Retinal pigment epithelial cell (primary cell): ENCODE measurements at regions not wholly inside any gene's neighbourhood (a gene's known extent, or its start where the extent isn't known, plus 50 kb on each side); places are given as distances from the start of the nearest gene placed in this dataset.

Experiments used
- DNase-seq: peaks from one replicate; pipeline ENCODE4 v3.0.0-alpha.2; 2010; ENCODE audit warnings: low read depth
- H3K4me3 ChIP-seq: 2 replicates; pipeline ENCODE4 v1.5.1; 2011; ENCODE audit warnings: mild to moderate bottlenecking, low read length, control low read depth, moderate library complexity
- CTCF ChIP-seq: conservative IDR thresholded peaks from 2 replicates; pipeline ENCODE4 v1.5.1; 2011; ENCODE audit warnings: low read depth, low read length, control low read depth, inconsistent platforms

GRCh38 chr18:39513186-39513585 lies 1947.6 kb upstream of the CELF4 start:
- no peak overlapping the region for H3K4me3 ChIP-seq
- no peak for TF ChIP-seq CTCF
- no peak for DNase-seq

GRCh38 chr18:39506581-39507330 lies 1941.2 kb upstream of the CELF4 start:
- DNase-seq, result no peak
- no peak overlapping the region for H3K4me3 ChIP-seq
- TF ChIP-seq CTCF, result no peak

- TF ChIP-seq CTCF, result no peak
These were observed 1934.7 kb upstream of the CELF4 start for GRCh38 chr18:39500306-39500705.

GRCh38 chr18:39497821-39498220 lies 1932.2 kb upstream of the CELF4 start:
- no peak overlapping the region for H3K4me3 ChIP-seq
- no peak for DNase-seq
- no peak for TF ChIP-seq CTCF

More at GRCh38 chr18:39500306-39500705, 1934.7 kb upstream of the CELF4 start:
- DNase-seq, result no peak
- H3K4me3 ChIP-seq, result no peak overlapping the region

GRCh38 chr18:39496986-39497385 lies 1931.4 kb upstream of the CELF4 start:
- no peak overlapping the region for H3K4me3 ChIP-seq
- TF ChIP-seq CTCF, result no peak
- no peak for DNase-seq

- DNase-seq, result peak; percentile 3
- no peak for TF ChIP-seq CTCF
These were observed 1928.8 kb upstream of the CELF4 start for GRCh38 chr18:39494211-39494896.

GRCh38 chr18:39491408-39491807 lies 1925.8 kb upstream of the CELF4 start:
- DNase-seq, result no peak
- H3K4me3 ChIP-seq, result no peak overlapping the region
- TF ChIP-seq CTCF, result no peak

More at GRCh38 chr18:39494211-39494896, 1928.8 kb upstream of the CELF4 start:
- no peak overlapping the region for H3K4me3 ChIP-seq
